NCI-H446 treated with DMSO at 0.1 percent for 48 hours (cell line): ENCODE measurements at regions not wholly inside any gene's neighbourhood (a gene's known extent, or its start where the extent isn't known, plus 50 kb on each side); places are given as distances from the start of the nearest gene placed in this dataset.

ENCODE experiments used
- DNase-seq: peaks from one replicate; lab custom pipeline; 2025; lab: John Stamatoyannopoulos, UW

DNA sequence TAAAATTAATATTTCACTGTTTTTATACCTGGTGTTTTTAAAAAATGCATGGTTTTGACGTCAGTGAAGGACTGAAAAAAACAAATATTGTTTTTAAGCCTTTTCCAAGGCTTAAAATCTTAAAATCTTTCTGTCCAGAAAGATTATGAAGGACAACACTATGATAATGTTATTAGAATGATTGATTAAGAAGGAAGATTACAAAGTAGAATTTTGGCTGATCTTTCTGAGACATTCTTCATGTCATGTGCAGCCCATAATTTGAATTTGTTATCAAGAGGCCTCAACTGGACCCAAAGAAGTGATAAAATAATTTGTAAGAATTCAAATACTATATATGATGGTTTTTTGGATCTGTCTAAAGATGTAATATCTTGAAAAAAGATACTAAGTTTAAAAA is 584.4 kb upstream of the CXADR start:
- no peak for DNase-seq

DNA sequence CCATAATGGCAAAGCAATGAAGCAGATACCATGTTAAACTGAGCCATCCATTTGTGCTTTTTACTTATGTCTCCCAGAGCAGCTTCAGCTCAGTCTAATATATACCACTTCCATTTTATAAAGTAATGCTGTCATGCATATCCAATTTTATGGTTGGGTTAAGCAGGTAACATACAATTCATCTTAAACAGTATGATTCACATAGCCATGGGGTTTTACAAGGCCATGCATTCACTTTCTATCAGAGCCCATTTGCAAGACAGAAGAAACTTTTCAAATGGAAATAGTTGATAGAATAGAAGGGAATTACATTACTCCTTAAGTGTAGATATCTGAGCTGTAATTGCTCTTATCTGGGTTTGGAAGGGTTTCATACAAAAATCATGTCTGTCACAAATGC is 580.5 kb upstream of the CXADR start:
- no peak for DNase-seq

DNA sequence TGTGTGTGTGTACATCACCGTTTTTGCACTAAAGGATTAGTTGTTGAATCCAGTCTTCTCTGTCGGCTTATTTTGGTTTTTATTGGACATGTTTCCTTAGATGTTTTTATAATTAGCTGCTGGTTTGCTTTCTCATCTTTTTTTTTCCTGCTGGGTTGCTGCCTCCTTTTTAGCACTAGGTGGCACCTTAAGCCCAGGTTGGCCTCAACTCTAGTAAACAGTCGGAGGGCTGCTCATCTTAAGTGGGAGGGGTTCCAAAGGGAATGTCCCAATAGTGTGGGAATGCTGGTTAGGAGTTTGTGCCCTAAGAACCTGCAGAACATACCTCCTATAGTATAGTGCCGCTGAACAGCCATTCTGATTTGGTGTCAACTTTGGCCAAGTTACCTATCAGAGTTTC is 570.1 kb upstream of the CXADR start:
- DNase-seq, result no peak

DNA sequence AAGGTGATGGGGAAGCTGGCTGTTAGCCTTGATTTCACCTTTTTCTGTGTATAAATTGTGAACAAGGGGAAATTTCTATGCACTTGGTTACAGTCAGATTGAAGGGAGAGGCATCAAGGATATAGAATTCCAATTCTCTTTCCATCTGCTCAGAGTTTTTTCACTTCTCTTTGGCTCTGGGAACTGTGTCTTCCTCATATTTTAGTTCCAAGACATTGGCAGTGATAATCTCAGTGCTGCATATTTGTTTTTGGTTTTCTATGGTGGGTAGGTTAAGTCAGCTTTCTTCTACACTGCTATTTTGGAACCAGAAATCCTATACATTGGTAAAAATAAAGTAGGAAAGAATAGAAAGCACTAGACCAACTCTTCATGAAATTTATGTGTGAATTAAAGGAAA is 569.6 kb upstream of the CXADR start:
- DNase-seq, result no peak

DNA sequence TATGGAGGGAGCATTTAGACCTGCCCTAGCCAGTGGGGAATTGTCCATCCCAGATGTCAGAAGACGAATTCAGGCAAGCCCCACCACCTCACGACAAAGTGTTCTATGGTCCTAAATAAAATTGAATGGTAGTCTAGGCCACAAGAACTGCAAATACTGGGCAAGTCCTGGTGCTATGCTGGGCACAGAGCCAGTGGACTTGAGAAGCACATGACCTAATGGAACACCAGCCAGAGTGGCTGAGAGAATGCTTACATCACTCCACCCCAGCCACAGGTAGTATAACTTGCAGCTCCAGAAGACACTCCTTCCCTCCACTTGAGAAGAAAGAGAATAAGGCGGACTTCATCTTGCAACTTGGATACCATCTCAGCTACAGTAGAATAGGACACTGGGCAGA is 567.3 kb upstream of the CXADR start:
- no peak for DNase-seq

DNA sequence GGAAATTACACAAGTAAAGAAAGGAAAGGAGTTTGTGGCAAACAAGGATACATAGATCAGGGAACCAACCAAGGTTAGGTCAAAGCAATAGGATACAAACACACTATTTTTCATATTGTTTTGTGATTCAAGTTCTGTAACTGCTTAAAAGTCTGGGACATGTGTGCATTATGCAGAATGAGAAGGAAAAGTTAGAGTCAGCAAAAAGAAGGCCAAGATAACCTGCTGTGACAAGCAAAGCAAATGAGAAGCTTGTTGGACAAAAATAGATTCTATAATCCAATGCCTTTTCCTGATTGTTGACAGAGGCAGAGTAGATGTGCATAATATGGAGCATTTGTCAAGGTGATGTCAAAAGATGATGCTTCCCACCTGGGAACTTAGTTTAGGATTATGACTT is 556.0 kb upstream of the CXADR start:
- no peak for DNase-seq

DNA sequence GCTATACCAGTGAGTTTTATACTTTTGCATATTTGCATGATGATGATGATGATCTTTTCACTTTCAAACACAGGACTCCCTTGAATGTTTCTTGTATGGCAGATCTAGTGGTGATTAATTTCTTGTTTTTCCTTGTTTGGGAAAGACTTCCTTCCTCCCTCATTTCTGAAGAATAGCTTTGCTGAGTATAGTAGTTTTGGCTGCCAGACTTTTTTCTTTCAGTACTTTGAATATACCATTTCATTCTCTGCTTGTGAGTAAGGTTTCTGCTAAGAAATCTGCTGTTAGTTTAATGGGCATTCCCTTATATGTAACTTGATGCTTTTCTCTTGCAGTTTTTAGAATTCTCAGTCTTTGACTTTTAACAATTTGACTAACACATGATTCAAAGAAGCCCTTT is 547.4 kb upstream of the CXADR start:
- DNase-seq, result no peak

DNA sequence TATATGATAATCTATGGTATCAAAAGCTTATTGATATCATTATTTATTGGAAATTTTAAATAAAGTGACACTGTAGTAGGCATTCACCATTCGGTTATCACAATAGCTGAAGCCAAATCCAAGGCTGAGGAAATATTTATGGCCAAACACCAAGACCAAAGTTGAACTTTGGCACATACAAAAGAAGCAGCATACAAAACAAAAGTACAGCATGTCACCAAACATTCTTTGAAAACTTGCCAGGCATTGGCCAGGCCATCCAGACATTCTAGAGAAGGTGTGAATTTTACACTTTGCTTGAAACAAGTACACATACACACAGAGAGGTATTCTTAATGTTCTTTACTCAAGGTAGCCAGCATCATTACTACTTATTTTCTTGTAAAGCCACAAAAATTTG is 544.4 kb upstream of the CXADR start:
- no peak for DNase-seq

DNA sequence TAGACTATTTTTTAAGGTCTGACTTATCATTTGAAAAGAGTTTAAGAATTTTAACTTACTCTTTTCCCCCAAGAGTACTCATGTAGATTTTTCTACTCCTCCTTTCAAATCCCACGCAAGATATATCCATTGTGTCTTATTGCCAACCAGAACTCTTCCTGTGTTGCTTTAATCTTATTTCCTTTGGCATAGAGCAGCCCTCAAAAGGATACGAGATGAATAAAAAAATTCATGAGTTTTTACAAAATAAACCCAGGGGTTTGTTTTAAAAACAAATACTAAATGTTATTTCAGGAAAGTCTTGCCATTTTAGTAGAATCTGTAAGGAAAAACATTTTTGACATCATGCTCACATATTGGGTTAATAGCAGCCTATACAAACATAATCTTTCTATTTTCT is 543.2 kb upstream of the CXADR start:
- no peak for DNase-seq

DNA sequence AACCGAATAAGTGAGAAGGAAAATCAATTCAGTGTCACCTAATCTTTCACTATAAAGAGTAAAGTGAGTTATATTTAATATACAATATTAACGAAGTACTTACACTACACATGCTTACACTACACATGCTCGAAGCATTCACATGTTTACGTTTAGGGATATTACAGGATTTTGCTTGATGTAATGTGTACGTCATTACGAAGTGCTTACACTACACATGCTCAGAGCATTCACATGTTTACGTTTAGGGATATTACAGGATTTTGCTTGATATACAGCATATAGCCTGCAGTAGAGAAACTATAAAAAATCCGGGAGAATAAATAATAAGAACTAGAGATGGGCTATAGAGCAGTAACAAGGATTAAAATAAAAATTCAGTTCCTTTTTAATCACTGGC is 538.8 kb upstream of the CXADR start:
- DNase-seq, result no peak

DNA sequence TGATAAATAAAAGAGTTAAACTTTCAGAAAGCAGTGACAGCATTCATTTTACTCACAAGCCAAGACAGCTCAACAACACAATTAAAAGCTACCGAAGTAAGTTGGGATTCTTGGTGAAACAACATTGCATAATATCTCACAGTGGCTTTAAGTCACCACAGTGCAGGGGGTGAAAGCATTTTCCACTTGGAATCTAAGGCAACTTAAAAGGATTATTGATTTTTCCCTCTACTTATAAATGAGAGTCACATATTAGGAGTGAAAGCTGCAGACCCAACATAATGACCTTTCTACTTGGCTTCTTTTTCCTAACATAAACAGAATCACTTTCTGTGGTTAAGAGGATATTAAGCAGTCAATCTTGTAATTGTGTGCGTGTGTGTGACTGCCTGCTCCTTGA is 536.6 kb upstream of the CXADR start:
- no peak for DNase-seq

DNA sequence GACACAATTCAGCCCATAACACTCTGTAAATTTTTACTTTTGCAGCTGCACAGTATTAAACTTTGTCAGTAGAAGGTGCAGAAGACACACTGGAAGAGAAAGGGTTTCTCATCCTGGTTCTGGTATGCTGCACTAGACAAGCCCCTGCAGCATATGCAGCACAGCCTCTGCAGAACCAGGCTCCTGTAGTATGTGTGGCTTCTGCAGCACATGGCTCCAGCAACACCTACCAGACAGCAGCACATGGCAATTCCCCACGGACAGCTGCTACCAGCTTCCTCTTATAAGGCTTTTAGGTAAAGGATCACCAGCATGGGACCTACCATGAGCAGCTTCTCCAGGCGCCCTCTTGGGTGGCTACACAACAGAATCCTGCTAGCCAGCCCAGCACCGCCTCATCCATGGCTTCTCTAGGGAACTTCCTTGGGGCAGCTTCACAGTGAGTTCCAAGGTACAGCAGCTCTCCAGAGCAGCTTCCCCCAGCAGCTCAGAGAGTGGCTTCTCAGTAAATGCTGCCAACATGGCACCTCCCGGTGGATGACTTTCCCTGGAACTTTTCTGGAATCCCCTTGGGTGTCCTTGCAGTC is 534.4 kb upstream of the CXADR start:
- DNase-seq, result no peak

DNA sequence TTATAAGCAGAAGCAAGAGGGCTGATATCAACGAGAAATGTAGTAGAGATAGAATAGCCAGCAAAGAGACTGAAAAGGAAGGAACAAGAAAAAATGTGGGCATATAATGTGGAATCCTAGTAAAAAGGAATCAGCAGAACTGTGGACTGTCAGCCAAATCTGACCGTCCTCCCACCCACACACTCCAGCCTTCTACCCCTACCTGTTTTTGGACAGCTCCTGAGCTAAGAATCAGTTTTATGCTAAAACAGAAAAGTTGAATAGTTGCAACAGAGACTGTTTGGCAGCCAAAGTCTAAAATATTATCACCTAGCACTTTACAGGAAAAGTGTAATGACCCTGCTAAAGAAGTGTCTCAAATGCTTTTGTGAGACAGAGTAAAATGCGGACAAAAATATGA is 533.3 kb upstream of the CXADR start:
- no peak for DNase-seq

DNA sequence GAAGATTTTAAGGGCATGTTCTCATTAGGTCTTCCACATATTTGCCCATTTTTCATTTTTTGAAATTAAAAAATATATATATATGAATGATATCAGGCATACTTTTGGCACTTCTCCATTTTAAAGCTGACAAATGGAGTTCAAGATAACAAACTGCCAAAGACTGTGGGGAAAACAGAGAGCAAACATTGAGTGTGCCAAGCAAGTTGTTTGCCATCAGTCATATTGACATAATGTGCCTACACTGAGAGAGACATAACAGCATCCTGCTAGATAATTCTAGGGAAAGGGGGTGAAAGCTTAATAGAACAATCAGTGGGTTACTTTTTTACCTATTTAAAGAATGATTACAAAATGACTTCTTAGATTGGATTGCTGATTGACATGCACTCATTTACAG is 529.4 kb upstream of the CXADR start:
- DNase-seq, result peak; percentile 21

DNA sequence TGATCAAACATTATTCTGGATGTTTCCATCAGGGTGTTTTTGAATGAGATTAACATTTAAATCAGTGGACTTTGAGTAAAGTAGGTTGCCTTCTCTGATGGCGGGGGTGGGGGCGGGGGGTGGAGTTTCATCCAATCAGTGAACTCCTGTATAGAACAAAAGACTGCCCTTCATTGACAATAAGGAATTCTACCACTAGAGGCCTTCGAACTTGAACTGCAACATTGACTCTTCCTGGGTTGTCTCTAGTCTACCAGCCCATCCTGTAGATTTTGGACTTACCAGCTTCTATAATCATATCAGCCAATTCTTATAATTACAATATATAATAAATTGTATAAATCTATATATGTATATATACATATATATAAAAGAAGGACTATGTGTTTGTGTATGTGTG is 520.4 kb upstream of the CXADR start:
- no peak for DNase-seq

DNA sequence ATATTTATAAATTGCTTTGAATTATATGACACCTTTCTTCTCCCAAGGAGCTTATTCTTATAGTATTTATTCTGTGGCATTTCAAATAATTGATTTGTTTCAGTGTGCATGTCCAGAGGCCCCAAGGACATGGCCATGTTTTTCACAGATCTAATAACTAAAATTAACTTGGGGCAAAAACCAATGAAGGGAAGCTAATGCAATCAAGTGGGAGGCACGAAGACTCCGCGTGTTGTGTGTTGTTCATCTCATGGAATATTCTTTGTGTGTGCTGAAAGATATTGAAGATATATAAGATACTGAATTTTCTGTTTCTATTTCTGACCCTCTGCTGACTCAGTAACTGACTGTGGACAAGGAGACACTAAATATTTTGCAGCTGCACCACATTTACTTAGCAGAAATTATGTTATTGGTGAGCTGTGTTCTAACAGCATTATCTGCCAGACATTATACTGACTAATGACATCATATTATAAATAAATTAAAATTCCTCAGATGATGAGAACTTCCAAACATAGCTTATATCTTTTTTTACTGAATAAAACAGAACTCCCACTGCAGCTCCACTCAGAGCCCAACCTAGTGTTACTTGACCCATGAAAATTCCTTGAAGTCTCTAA is 519.3 kb upstream of the CXADR start:
- DNase-seq, result no peak

DNA sequence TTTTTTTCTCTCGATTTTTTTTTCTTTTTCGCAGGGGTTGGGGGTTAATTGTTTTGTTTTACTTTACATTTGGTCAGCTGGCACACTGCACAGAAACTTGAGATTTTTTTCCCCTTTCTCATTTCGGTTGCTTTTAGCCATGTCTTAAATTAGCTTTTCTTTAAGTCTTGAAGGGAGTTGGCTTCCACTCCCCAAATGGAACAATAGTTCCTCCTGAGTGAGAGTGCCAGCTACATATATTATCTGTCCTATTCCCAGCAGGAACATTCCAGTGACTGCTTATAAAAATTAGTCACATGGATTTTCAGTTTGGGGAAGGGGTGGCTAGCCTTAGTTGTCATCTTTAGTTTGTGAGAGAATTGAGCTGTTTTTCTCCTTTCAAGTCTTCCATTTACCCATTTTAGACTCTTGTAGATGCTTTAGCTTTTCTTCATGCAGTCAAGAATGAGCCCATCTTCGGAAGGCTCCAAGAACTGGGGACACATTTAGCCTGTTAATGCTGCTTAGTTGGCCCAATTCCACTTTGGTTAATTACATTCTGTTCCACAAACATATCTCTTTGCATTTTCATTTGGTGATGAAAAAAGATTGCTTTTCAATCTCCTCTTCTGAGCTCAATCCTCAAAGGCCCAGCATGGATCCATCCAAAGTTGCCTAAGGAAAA is 510.1 kb upstream of the CXADR start:
- DNase-seq, result no peak

DNA sequence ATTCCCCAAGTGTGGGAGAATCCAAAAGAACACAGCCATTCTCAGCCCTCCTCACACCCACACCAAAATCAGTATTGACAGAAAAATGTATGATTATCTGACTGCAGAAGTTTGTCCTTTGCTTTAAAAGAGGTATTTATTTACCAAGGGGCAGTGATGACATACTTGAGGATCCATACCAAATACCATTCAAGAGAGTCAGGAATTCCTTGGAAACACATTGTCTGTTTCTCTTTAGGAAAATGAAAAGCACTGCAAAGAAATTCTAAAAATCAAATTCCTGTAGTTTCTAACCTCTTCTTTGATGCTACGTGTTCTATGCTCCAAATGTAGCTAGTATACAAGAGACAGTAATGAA is 509.6 kb upstream of the CXADR start:
- DNase-seq, result no peak

DNA sequence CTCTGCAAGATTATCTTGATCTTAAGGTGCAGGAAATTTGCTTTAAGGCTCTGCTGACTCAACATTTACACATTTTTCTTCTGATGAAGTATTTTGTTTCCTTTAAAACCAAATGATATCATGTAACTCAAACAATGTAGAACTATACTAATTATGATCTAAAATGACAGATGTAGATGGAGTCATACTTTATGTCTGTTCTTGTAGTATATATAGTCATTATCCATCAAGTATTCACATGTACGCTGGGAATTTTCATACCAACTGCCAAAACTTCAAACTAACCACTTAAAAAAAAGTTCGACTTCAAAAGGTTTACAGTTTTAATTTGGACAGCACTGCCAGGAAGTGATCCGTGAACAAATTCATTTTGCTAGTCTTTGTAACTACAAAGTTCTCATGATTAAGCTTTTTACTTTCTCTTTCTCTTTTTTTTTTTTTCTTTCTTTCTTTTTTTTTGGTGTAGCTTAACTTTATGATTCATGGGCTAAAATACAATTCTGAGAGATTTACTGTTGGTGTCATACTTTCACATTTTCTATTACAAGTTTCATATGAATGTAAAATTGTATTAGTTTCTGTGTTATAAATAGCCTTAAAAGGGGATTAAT is 509.0 kb upstream of the CXADR start:
- peak; percentile 49 for DNase-seq

DNA sequence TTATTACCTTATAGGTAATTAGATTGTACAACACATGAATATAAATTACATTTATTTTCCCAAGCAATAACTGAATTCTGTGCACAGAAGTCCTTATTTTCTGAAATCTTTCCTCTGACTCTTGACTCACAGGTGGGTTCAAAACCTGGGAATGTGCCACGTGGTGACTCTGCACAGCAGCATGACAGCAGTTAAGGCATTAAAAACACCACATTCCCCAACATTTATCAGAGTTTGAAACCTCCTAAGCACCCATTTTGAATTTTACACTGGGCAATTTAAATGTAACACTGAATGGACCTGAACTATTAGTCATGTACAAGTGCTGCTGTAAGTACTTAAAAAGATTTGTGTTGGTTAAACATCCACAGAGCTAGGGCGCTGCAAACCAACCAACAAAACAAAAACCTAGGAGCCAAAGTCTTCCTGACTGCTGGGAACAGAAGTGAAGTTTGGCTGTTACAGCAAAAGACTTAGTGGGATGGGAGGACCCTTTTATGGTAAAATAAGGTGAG is 480.6 kb upstream of the CXADR start:
- DNase-seq, result no peak

DNA sequence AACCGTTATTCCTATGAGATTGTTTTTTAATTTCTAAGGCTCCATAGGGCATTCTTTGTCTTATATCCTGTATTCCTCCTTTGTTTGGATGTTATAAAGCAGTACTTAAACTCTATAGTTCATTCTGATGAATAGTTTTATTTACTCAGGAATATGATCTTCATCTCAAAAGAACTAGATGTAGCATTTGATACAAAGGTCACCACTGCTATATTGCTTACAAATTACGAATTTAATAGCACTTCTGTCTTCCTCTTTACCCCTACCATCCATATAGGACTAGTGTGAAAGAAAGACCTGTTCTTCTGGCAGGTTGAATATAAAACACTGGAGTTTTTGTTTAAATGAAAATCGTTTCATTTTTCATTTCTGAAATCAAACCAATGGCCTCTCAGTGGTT is 468.1 kb upstream of the CXADR start:
- DNase-seq, result no peak

DNA sequence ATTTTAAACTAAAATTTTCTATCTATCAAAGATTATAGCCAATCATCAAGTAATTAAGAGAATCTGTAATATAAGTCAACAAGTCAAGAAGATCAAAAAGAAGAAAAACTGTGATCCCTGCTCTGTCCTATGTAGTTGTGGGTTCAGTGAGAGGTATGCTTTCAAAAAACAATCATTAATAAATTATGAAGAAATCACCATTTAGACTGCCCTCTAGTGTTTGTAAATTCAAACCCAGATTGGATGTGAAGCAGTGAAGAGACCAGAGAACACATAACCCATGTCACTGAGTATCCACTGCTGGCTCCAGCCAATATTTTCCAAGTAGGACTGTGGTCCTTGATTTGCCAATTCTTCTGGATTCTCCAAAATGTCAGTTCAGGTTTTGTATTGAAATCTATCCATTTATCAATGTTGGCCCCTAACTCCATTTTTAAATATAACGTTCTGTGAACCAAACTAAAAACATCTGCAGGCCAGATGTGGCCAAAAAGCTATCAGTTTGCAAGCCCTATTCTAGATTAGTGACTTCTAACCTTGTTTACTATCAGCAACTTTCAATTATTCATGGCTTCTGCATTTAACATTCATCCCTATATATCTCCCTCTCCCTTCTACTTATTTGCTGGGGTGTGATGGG is 467.5 kb upstream of the CXADR start:
- peak; percentile 41 for DNase-seq

DNA sequence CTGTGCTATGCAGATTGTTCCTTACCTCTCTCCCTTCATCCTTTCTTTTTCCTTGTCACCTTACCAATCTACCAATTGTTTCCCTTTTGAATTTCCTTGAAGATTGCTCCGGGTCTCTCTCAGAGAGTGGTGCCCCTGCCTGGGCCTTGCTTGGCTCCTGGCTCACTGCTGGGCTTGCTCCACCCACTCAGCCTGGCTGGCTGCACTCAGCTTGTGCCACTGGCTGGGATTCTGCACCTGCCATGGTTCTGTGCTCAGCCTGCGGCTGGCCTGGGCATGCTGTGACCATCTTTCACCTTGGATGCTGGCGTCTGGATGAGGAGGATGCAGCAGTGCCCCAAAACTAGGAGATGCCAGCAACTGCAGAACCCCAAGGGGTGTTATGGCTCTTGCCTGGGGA is 463.9 kb upstream of the CXADR start:
- no peak for DNase-seq
